Neuronal stem cell (in vitro differentiated cells): ENCODE measurements at regions not wholly inside any gene's neighbourhood (a gene's known extent, or its start where the extent isn't known, plus 50 kb on each side); places are given as distances from the start of the nearest gene placed in this dataset.

Source experiments
- DNase-seq: peaks from one replicate; pipeline ENCODE4 v3.0.0-alpha.2; 2013; ENCODE audit warnings: low spot score
- H2AFZ ChIP-seq: one replicate; pipeline ENCODE4 v1.6.1; 2013; ENCODE audit warnings: mild to moderate bottlenecking, low read length, inconsistent platforms
- H2AK5ac ChIP-seq: 2 replicates; pipeline ENCODE4 v1.6.1; 2013; ENCODE audit warnings: low read depth, mild to moderate bottlenecking, inconsistent platforms, low read length, moderate library complexity, mixed read lengths
- H2BK120ac ChIP-seq: 2 replicates; pipeline ENCODE4 v1.6.1; 2013; ENCODE audit warnings: low read depth, mild to moderate bottlenecking, inconsistent platforms, low read length, moderate library complexity, mixed read lengths
- H2BK12ac ChIP-seq: one replicate; pipeline ENCODE4 v1.6.1; 2013; ENCODE audit warnings: low read length, inconsistent platforms
- H2BK15ac ChIP-seq: 2 replicates; pipeline ENCODE4 v1.6.1; 2013; ENCODE audit warnings: mild to moderate bottlenecking, low read length, inconsistent platforms, mixed read lengths
- H2BK5ac ChIP-seq: one replicate; pipeline ENCODE4 v1.6.1; 2013; ENCODE audit warnings: inconsistent platforms, mild to moderate bottlenecking, low read length, moderate library complexity
- H3K14ac ChIP-seq: one replicate; pipeline ENCODE4 v1.6.1; 2013; ENCODE audit warnings: low read length, inconsistent platforms
- H3K18ac ChIP-seq: 2 replicates; pipeline ENCODE4 v1.6.1; 2013; ENCODE audit warnings: low read length, inconsistent platforms
- H3K23ac ChIP-seq: 2 replicates; pipeline ENCODE4 v1.6.1; 2013; ENCODE audit warnings: low read depth, mild to moderate bottlenecking, mixed read lengths, low read length, inconsistent platforms; ENCODE audit not compliant: poor library complexity
- H3K27ac ChIP-seq: replicated peaks from 3 replicates; pipeline ENCODE4 v1.5.1; 2013; ENCODE audit warnings: low read length, inconsistent platforms
- H3K27me3 ChIP-seq, 3 experiments: 2 replicates each; pipeline ENCODE4 v1.6.1; 2013; ENCODE audit warnings: low read length in 3 of 3, mild to moderate bottlenecking in 2 of 3, inconsistent platforms in 1 of 3, low read depth in 1 of 3, mixed read lengths in 1 of 3, moderate library complexity in 1 of 3; ENCODE audit not compliant: control insufficient read depth in 3 of 3, insufficient read depth in 3 of 3
- H3K36me3 ChIP-seq, 2 donors: replicated peaks in 1 of 2; 2 replicates each; pipeline ENCODE4 v1.6.1; 2013; ENCODE audit warnings: low read length in 2 of 2; ENCODE audit not compliant: control insufficient read depth in 2 of 2, insufficient read depth in 2 of 2
- H3K4ac ChIP-seq: 2 replicates; pipeline ENCODE4 v1.6.1; 2013; ENCODE audit warnings: inconsistent platforms, mild to moderate bottlenecking, low read length, moderate library complexity
- H3K4me1 ChIP-seq, 2 donors: 1 replicate in 1 of 2; 2 replicates in 1 of 2; pipeline ENCODE4 v1.6.1; 2013; ENCODE audit warnings: low read length in 2 of 2, low read depth in 1 of 2; ENCODE audit not compliant: control insufficient read depth in 2 of 2, insufficient read depth in 1 of 2
- H3K4me2 ChIP-seq: one replicate; pipeline ENCODE4 v1.6.1; 2013; ENCODE audit warnings: mild to moderate bottlenecking, low read length, inconsistent platforms; ENCODE audit not compliant: insufficient read depth, poor library complexity, severe bottlenecking
- H3K4me3 ChIP-seq, 2 donors: 2 replicates each; pipeline ENCODE4 v1.5.1; 2013; ENCODE audit warnings: low read length in 2 of 2, mild to moderate bottlenecking in 2 of 2, inconsistent platforms in 1 of 2, moderate library complexity in 1 of 2
- H3K79me1 ChIP-seq: one replicate; pipeline ENCODE4 v1.6.1; 2013; ENCODE audit warnings: low read depth, mild to moderate bottlenecking, inconsistent platforms, low read length, moderate library complexity
- H3K9ac ChIP-seq: one replicate; pipeline ENCODE4 v1.6.1; 2013; ENCODE audit warnings: mild to moderate bottlenecking, low read depth, low read length, inconsistent platforms; ENCODE audit not compliant: poor library complexity
- H3K9me3 ChIP-seq, 2 donors: replicated peaks in 1 of 2; 2 replicates each; pipeline versions ENCODE3 to v1.6.1; 2013; ENCODE audit warnings: low read length in 2 of 2, mild to moderate bottlenecking in 2 of 2, inconsistent platforms in 1 of 2, low read depth in 1 of 2, mixed read lengths in 1 of 2, moderate library complexity in 1 of 2; ENCODE audit not compliant: control insufficient read depth in 2 of 2, insufficient read depth in 1 of 2
- H4K8ac ChIP-seq: one replicate; pipeline ENCODE4 v1.6.1; 2013; ENCODE audit warnings: low read depth, mild to moderate bottlenecking, inconsistent platforms, low read length, moderate library complexity
- H4K91ac ChIP-seq: one replicate; pipeline ENCODE4 v1.6.1; 2013; ENCODE audit warnings: low read length, low read depth, mild to moderate bottlenecking, inconsistent platforms; ENCODE audit not compliant: poor library complexity
- WGBS, 2 donors: extraction: QIAGEN DNeasy Blood & Tissue Kit; methylation state at CpG; one replicate each; pipeline ENCODE4 v1.1.7; 2013; ENCODE audit warnings: missing lambda C conversion rate in 2 of 2, mixed read lengths in 1 of 2; ENCODE audit not compliant: insufficient read length in 2 of 2, insufficient replicate concordance in 1 of 2; ENCODE audit errors: extremely low coverage in 2 of 2; 5-methylcytosine and 5-hydroxymethylcytosine counted together

DNA sequence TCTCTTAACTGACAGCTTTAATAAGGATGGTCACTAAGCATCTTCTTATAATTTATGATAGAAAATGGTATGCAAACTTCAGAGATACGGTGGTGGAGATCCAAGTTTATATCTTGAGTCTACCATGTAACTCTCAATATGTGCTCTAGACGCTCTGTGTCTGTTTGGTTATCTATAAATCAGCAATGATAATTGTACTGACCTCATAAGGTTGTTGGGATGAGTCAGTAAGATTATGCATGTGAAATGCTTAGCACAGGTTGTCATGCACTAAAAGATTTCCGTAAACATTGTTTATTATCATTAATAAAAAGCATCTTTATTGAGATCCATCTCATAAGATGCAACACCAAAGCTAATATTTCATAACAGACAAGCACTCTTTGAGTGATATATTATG lies 1094.9 kb upstream of the EEF2KMT start:
- H4K8ac ChIP-seq: no peak overlapping the region
- no peak for DNase-seq
- no peak overlapping the region for H3K27ac ChIP-seq
- H3K18ac ChIP-seq: no peak overlapping the region
- no peak overlapping the region for H3K4me2 ChIP-seq
- H3K4me3 ChIP-seq: no peak overlapping the region
- H3K79me1 ChIP-seq: no peaks in the 10 kb centered on the region
- H3K14ac ChIP-seq: no peak overlapping the region
- no peak overlapping the region for H2BK120ac ChIP-seq
- no peak overlapping the region for H2AFZ ChIP-seq
- no peak overlapping the region for H3K4ac ChIP-seq
- H2BK5ac ChIP-seq: no peak overlapping the region
- no peak overlapping the region for H2BK15ac ChIP-seq
- H3K23ac ChIP-seq: no peak overlapping the region
- H3K9me3 ChIP-seq: no peaks in the 10 kb centered on the region
- no peak overlapping the region for H2BK12ac ChIP-seq
- H3K4me1 ChIP-seq: peaks cover 0 to 3% of the 10 kb centered on the region in 2 donors
- no peak overlapping the region for H3K9ac ChIP-seq
- H4K91ac ChIP-seq: no peak overlapping the region
- H3K36me3 ChIP-seq: no peaks in the 10 kb centered on the region
- H3K27me3 ChIP-seq: no peaks in the 10 kb centered on the region
- H2AK5ac ChIP-seq: no peak overlapping the region
- WGBS, 2 donors: no CpG with 5 or more reads among the region's 3 CpGs

DNA sequence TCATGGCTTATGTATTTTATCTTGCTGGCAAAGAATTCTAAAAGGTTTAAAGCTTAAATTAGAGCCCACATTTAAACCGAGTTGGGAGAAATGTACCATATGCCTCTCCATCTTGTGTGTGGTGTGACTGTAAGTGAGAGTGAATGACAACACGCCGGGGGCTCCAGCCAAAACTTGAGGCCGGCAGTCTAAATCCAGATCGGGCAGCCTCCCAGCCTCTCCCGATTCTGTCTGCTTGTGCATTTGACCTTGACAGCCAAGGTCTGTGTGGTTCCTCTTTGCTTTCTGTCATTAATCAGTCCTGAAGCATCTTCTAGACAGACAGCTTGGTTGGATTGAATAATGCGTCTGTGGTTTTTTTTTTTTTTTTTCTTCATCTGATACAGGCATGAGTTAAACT lies 1093.2 kb upstream of the EEF2KMT start:
- H3K27me3 ChIP-seq: no peaks in the 10 kb centered on the region
- no peak overlapping the region for H3K9ac ChIP-seq
- H2AFZ ChIP-seq: no peak overlapping the region
- no peak overlapping the region for H2BK120ac ChIP-seq
- H2BK12ac ChIP-seq: no peak overlapping the region
- no CpG with 5 or more reads among the region's 7 CpGs for WGBS, 2 donors
- H3K4me3 ChIP-seq: no peak overlapping the region
- no peaks in the 10 kb centered on the region for H3K79me1 ChIP-seq
- H3K23ac ChIP-seq: no peak overlapping the region
- H2BK5ac ChIP-seq: no peak overlapping the region
- no peak overlapping the region for H2BK15ac ChIP-seq
- H3K27ac ChIP-seq: no peak overlapping the region
- no peaks in the 10 kb centered on the region for H3K9me3 ChIP-seq
- no peak overlapping the region for H4K8ac ChIP-seq
- H3K4me1 ChIP-seq: peaks cover 0 to 3% of the 10 kb centered on the region in 2 donors
- H4K91ac ChIP-seq: no peak overlapping the region
- H3K4ac ChIP-seq: no peak overlapping the region
- no peaks in the 10 kb centered on the region for H3K36me3 ChIP-seq
- H3K18ac ChIP-seq: no peak overlapping the region
- no peak overlapping the region for H2AK5ac ChIP-seq
- H3K14ac ChIP-seq: no peak overlapping the region
- DNase-seq: no peak
- H3K4me2 ChIP-seq: no peak overlapping the region

DNA sequence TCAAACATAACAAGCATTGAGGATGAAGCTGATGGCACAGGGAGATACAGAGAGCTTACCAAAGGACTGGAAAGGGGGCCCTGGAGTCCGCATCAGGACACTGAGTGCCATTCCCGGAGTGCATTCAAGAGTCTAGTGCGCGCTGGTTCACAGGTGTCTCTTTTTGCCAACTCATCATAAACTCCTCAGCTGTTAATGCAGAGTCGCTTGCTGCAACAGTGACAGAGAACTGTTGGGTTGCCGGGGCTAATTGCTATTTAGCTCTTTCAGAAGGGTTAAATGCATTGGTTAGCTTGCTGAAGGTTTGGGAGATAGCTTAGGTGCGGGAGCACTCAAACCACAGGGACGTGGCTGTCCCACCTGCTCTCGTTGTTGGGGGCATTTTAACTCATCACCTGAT lies 1091.6 kb upstream of the EEF2KMT start:
- H3K4me1 ChIP-seq: peaks cover 0 to 3% of the 10 kb centered on the region in 2 donors
- WGBS, 2 donors: no CpG with 5 or more reads among the region's 9 CpGs
- no peaks in the 10 kb centered on the region for H3K27me3 ChIP-seq

DNA sequence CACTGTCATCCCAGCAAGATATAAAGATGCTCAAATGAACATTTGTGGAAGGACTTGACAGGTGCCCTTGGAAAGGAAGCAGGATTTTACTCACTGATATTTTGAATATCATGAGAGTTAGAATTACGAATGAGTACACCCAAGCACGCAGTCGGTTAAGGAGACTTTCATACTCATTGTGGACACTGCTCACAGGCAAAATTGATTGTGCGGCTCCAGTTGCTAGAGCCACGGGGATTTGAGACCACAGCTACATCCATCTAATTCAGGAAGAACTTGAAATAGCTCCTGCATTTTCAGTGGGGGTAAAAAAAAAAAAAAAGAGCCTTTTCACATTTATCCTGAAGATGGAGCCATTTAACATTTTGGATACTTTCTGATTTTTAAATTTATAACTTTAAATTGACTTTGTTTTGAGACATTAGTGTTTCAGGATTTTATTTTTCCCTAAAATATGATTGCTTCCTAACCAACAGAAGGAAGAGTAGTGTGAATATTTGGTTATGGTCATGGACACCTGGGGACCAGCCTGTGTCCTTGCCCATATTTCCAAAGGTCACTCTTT lies 1080.1 kb upstream of the EEF2KMT start:
- Histone ChIP-seq H3K14ac (no peak overlapping the region), H3K4me2 (no peak overlapping the region), H3K4ac (no peak overlapping the region), H3K23ac (no peak overlapping the region), H3K18ac (no peak overlapping the region), H3K79me1 (no peaks in the 10 kb centered on the region), H3K9me3 (no peaks in the 10 kb centered on the region), H3K4me3 (no peak overlapping the region), H3K27ac (no peak overlapping the region), H2BK15ac (no peak overlapping the region), H4K8ac (no peak overlapping the region), H2AFZ (no peak overlapping the region), H3K9ac (no peak overlapping the region), H3K36me3 (no peaks in the 10 kb centered on the region), H2AK5ac (no peak overlapping the region), H2BK5ac (no peak overlapping the region), H3K27me3 (no peaks in the 10 kb centered on the region), H4K91ac (no peak overlapping the region), H2BK12ac (no peak overlapping the region), H3K4me1 (no peaks in the 10 kb centered on the region), H2BK120ac (no peak overlapping the region)
- DNase-seq: no peak
- no CpG with 5 or more reads among the region's 5 CpGs for WGBS, 2 donors

More for the DNA sequence above, 1091.6 kb upstream of the EEF2KMT start:
- no peak overlapping the region for H4K8ac ChIP-seq
- H4K91ac ChIP-seq: no peak overlapping the region
- no peak overlapping the region for H2AK5ac ChIP-seq
- no peak overlapping the region for H3K4me3 ChIP-seq
- no peak overlapping the region for H3K14ac ChIP-seq
- H3K9me3 ChIP-seq: no peaks in the 10 kb centered on the region
- no peak overlapping the region for H3K18ac ChIP-seq
- H3K79me1 ChIP-seq: no peaks in the 10 kb centered on the region
- no peak overlapping the region for H3K4ac ChIP-seq
- no peak overlapping the region for H3K27ac ChIP-seq
- H3K4me2 ChIP-seq: no peak overlapping the region
- no peak overlapping the region for H2BK15ac ChIP-seq
- H3K23ac ChIP-seq: no peak overlapping the region
- no peak overlapping the region for H2BK5ac ChIP-seq
- no peak overlapping the region for H3K9ac ChIP-seq
- no peak overlapping the region for H2BK120ac ChIP-seq
- no peak for DNase-seq
- no peak overlapping the region for H2BK12ac ChIP-seq
- H3K36me3 ChIP-seq: no peaks in the 10 kb centered on the region
- no peak overlapping the region for H2AFZ ChIP-seq
